C4-2B (cell line): ENCODE measurements at regions not wholly inside any gene's neighbourhood (a gene's known extent, or its start where the extent isn't known, plus 50 kb on each side); places are given as distances from the start of the nearest gene placed in this dataset.

ENCODE experiments used
- ZFX ChIP-seq: fragments of 450-650 bp; IDR thresholded peaks from 2 replicates; pipeline ENCODE4 v1.6.1; 2017
- TF ChIP-seq, protein P1 (sequence below): fragments of 450-650 bp; conservative IDR thresholded peaks from 2 replicates; pipeline ENCODE4 v1.5.1; 2017; ENCODE audit warnings: mild to moderate bottlenecking

DNA sequence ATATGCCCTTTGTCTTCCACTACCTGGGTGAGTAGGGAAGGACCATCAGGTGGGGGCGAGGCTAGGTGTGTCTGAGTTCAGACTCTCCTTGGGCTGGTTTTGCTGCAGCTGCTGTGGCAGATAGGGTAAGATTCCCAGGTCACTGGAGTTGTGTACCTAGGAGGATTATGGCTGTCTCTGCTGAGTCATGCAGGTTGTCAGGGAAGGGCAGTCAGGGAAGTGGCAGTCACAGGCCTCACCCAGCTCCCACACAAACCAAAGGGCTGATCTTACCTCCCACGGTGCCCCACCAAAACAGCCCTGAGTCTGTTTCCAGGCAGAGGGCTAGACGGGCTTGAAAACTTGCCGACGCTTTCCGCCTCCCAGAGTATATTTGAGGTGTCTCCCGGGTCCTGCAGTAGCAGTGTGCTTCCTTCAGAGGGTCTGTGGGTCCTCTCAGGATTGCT, 201.6 kb upstream of the PLXNA2 start:
- TF ChIP-seq, protein P1, sequence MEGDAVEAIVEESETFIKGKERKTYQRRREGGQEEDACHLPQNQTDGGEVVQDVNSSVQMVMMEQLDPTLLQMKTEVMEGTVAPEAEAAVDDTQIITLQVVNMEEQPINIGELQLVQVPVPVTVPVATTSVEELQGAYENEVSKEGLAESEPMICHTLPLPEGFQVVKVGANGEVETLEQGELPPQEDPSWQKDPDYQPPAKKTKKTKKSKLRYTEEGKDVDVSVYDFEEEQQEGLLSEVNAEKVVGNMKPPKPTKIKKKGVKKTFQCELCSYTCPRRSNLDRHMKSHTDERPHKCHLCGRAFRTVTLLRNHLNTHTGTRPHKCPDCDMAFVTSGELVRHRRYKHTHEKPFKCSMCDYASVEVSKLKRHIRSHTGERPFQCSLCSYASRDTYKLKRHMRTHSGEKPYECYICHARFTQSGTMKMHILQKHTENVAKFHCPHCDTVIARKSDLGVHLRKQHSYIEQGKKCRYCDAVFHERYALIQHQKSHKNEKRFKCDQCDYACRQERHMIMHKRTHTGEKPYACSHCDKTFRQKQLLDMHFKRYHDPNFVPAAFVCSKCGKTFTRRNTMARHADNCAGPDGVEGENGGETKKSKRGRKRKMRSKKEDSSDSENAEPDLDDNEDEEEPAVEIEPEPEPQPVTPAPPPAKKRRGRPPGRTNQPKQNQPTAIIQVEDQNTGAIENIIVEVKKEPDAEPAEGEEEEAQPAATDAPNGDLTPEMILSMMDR, result no peak
- no peak for TF ChIP-seq ZFX
